OCI-LY7 (cell line): ENCODE measurements at regions not wholly inside any gene's neighbourhood (a gene's known extent, or its start where the extent isn't known, plus 50 kb on each side); places are given as distances from the start of the nearest gene placed in this dataset.

ENCODE experiments used
- CTCF ChIP-seq: fragments of 200-600 bp; sonication (generic); conservative IDR thresholded peaks from 2 replicates; pipeline ENCODE4 v1.5.1; 2014; ENCODE audit warnings: mild to moderate bottlenecking, antibody characterized with exemption, low read length, moderate library complexity, mixed read lengths
- EZH2phosphoT487 ChIP-seq: fragments of 200-600 bp; sonication (generic); IDR thresholded peaks from 2 replicates; pipeline ENCODE4 v1.6.1; 2018; ENCODE audit warnings: low read depth, borderline replicate concordance, mild to moderate bottlenecking, mixed run types, antibody characterized with exemption, low read length, moderate library complexity, mixed read lengths

GRCh38 chr16:59920054-59920453, 1185.9 kb upstream of the GOT2 start:
- TF ChIP-seq CTCF: no peak
- TF ChIP-seq EZH2phosphoT487: no peak
